ENCODE measurements at regions not wholly inside any gene's neighbourhood (a gene's known extent, or its start where the extent isn't known, plus 50 kb on each side); places are given as distances from the start of the nearest gene placed in this dataset.

- Histone ChIP-seq H3K36me3 (ENCODE audit: control insufficient read depth in 2 of 3, insufficient read depth in 3 of 3, low read length in 3 of 3) (no peaks in the 10 kb centered on the region), H3K4me3 (ENCODE audit: low read length in 3 of 3) (no peak overlapping the region), H3K4me1 (ENCODE audit: control insufficient read depth in 2 of 3, insufficient read depth in 2 of 3, low read depth in 1 of 3, low read length in 3 of 3) (no peaks in the 10 kb centered on the region), H3K9ac (ENCODE audit: low read length in 3 of 3) (no peak overlapping the region), H3K9me3 (ENCODE audit: control insufficient read depth in 2 of 3, insufficient read depth in 1 of 3, low read length in 3 of 3) (peaks cover 0 to 16% (median 0%) of the 10 kb centered on the region in 3 donors), H3K27me3 (ENCODE audit: control insufficient read depth, insufficient read depth, low read length) (no peaks in the 10 kb centered on the region), H3K27ac (ENCODE audit: low read depth in 2 of 2, low read length in 2 of 2) (no peak overlapping the region)
- FAIRE-seq: no peak
- intact Hi-C loops (cut with DNase I): no loop called here
- no peak for TF ChIP-seq CTCF (IDR thresholded peaks at IDR 0.05; ENCODE audit: borderline replicate concordance, extremely low read depth, insufficient read depth)
- DNase-seq: no peak
Observed at GRCh38 chr1:4315202-4315601, 339.2 kb upstream of the AJAP1 start.

- Histone ChIP-seq H3K9ac (ENCODE audit: low read length in 3 of 3) (no peak overlapping the region), H3K4me1 (ENCODE audit: control insufficient read depth in 2 of 3, insufficient read depth in 2 of 3, low read depth in 1 of 3, low read length in 3 of 3) (no peaks in the 10 kb centered on the region), H3K36me3 (ENCODE audit: control insufficient read depth in 2 of 3, insufficient read depth in 3 of 3, low read length in 3 of 3) (no peaks in the 10 kb centered on the region), H3K27ac (ENCODE audit: low read depth in 2 of 2, low read length in 2 of 2) (no peak overlapping the region), H3K27me3 (ENCODE audit: control insufficient read depth, insufficient read depth, low read length) (no peaks in the 10 kb centered on the region), H3K4me3 (ENCODE audit: low read length in 3 of 3) (no peak overlapping the region), H3K9me3 (ENCODE audit: control insufficient read depth in 2 of 3, insufficient read depth in 1 of 3, low read length in 3 of 3) (peaks cover 0 to 20% (median 0%) of the 10 kb centered on the region in 3 donors)
- TF ChIP-seq CTCF (IDR thresholded peaks at IDR 0.05; ENCODE audit: borderline replicate concordance, extremely low read depth, insufficient read depth): no peak
- DNase-seq (no peak), FAIRE-seq (no peak)
- intact Hi-C loops (cut with DNase I): no loop called here
Observed at GRCh38 chr1:4317207-4317606, 337.2 kb upstream of the AJAP1 start.

- DNase-seq: no peak
Observed at GRCh38 chr1:4318720-4319119, 335.7 kb upstream of the AJAP1 start.

More at GRCh38 chr1:4318720-4319119, 335.7 kb upstream of the AJAP1 start:
- FAIRE-seq: no peak
- no peak overlapping the region for H3K27ac ChIP-seq (ENCODE audit: low read depth in 2 of 2, low read length in 2 of 2)
- H3K4me3 ChIP-seq (ENCODE audit: low read length in 3 of 3): no peak overlapping the region
- no peaks in the 10 kb centered on the region for H3K27me3 ChIP-seq (ENCODE audit: control insufficient read depth, insufficient read depth, low read length)
- no peak overlapping the region for H3K9ac ChIP-seq (ENCODE audit: low read length in 3 of 3)
- intact Hi-C loops (cut with DNase I): no loop called here
- no peak for TF ChIP-seq CTCF (IDR thresholded peaks at IDR 0.05; ENCODE audit: borderline replicate concordance, extremely low read depth, insufficient read depth)
- H3K9me3 ChIP-seq (ENCODE audit: control insufficient read depth in 2 of 3, insufficient read depth in 1 of 3, low read length in 3 of 3): peaks cover 0 to 18% (median 0%) of the 10 kb centered on the region in 3 donors
- H3K36me3 ChIP-seq (ENCODE audit: control insufficient read depth in 2 of 3, insufficient read depth in 3 of 3, low read length in 3 of 3): no peaks in the 10 kb centered on the region
- H3K4me1 ChIP-seq (ENCODE audit: control insufficient read depth in 2 of 3, insufficient read depth in 2 of 3, low read depth in 1 of 3, low read length in 3 of 3): no peaks in the 10 kb centered on the region

Measured in kidney (tissue), 13 donors.